SU-DHL-6 (cell line): ENCODE measurements at regions not wholly inside any gene's neighbourhood (a gene's known extent, or its start where the extent isn't known, plus 50 kb on each side); places are given as distances from the start of the nearest gene placed in this dataset.
"Not testable (repeated sequence)": the region's sequence is repeated elsewhere in the genome, so short reads cannot be mapped to it uniquely, and the experiment has no call there.

Source experiments
- H2AFZ ChIP-seq: fragments of 200-600 bp; sonication (generic); 2 replicates; pipeline ENCODE4 v1.6.1; 2014; ENCODE audit warnings: low read depth, mild to moderate bottlenecking, moderate library complexity, mixed read lengths, antibody characterized with exemption, low read length; ENCODE audit not compliant: severe bottlenecking
- H3F3A ChIP-seq: fragments of 200-600 bp; shearing (Covaris generic); 2 replicates; pipeline ENCODE4 v1.6.0; 2016; ENCODE audit warnings: antibody characterized with exemption, mild to moderate bottlenecking; ENCODE audit not compliant: insufficient read depth
- H3K27ac ChIP-seq: fragments of 200-600 bp; sonication (generic); 2 replicates; pipeline ENCODE4 v1.5.1; 2016; ENCODE audit warnings: low read depth, mild to moderate bottlenecking, low read length, moderate library complexity, mixed read lengths
- H3K27me3 ChIP-seq: fragments of 200-600 bp; sonication (generic), shearing (Covaris generic); 2 replicates; pipeline ENCODE4 v1.6.0; 2014; ENCODE audit warnings: mild to moderate bottlenecking, low read length
- H3K36me3 ChIP-seq: fragments of 200-600 bp; sonication (generic); 2 replicates; pipeline ENCODE4 v1.6.1; 2014; ENCODE audit warnings: mild to moderate bottlenecking, low read length, mixed read lengths
- H3K4me2 ChIP-seq: fragments of 300-600, 200-600 bp; shearing (Covaris generic), sonication (generic); 2 replicates; pipeline ENCODE4 v1.6.0; 2014; ENCODE audit warnings: low read length, low read depth, mild to moderate bottlenecking; ENCODE audit not compliant: poor library complexity, severe bottlenecking
- H3K4me3 ChIP-seq: fragments of 200-600 bp; sonication (generic); 2 replicates; pipeline ENCODE4 v1.5.1; 2014; ENCODE audit warnings: antibody characterized with exemption, low read length, mild to moderate bottlenecking, mixed read lengths; ENCODE audit not compliant: insufficient read depth, poor library complexity, severe bottlenecking
- H3K79me2 ChIP-seq: fragments of 200-600 bp; sonication (generic); 2 replicates; pipeline ENCODE4 v1.6.1; 2014; ENCODE audit warnings: mild to moderate bottlenecking, low read length, moderate library complexity; ENCODE audit not compliant: insufficient read depth
- H3K9ac ChIP-seq: fragments of 200-600 bp; sonication (generic); 2 replicates; pipeline ENCODE4 v1.7.0; 2014; ENCODE audit warnings: mild to moderate bottlenecking, low read length
- H3K9me2 ChIP-seq: fragments of 200-600 bp; sonication (generic); replicated peaks from 2 replicates; pipeline ENCODE4 v1.6.1; 2014; ENCODE audit warnings: low read length; ENCODE audit not compliant: insufficient read depth
- H3K9me3 ChIP-seq: fragments of 200-600 bp; sonication (generic); 2 replicates; pipeline ENCODE4 v1.6.1; 2014; ENCODE audit warnings: low read length, mixed read lengths; ENCODE audit not compliant: insufficient read depth
- H4K20me1 ChIP-seq: fragments of 200-600 bp; sonication (generic); 2 replicates; pipeline ENCODE4 v1.6.1; 2014; ENCODE audit warnings: low read depth, mild to moderate bottlenecking, antibody characterized with exemption, low read length, moderate library complexity, mixed read lengths
- CTCF ChIP-seq: fragments of 200-600 bp; sonication (generic); IDR thresholded peaks from one replicate; pipeline ENCODE4 v1.5.1; 2017; ENCODE audit warnings: antibody characterized with exemption, mild to moderate bottlenecking, low read length, moderate library complexity; ENCODE audit not compliant: insufficient read depth, poor library complexity, severe bottlenecking
- EZH2phosphoT487 ChIP-seq: fragments of 200-600 bp; sonication (generic), shearing (Covaris generic); conservative IDR thresholded peaks from 2 replicates; pipeline ENCODE4 v1.6.1; 2018; ENCODE audit warnings: mild to moderate bottlenecking, antibody characterized with exemption, low read length, moderate library complexity, mixed read lengths

GRCh38 chr5:62812621-62813255, 234.1 kb downstream of the LRRC70 start:
- Histone ChIP-seq H3K4me3 (no peak overlapping the region), H3K4me2 (no peak overlapping the region), H3F3A (no peaks in the 10 kb centered on the region), H4K20me1 (no peaks in the 10 kb centered on the region), H3K79me2 (no peaks in the 10 kb centered on the region), H3K9me2 (no peaks in the 10 kb centered on the region), H3K27me3 (no peaks in the 10 kb centered on the region), H3K9me3 (no peaks in the 10 kb centered on the region), H3K36me3 (no peaks in the 10 kb centered on the region), H3K9ac (no peak overlapping the region), H2AFZ (no peak overlapping the region), H3K27ac (no peak overlapping the region)
- TF ChIP-seq EZH2phosphoT487 (no peak), CTCF (no peak)

GRCh38 chr5:62804819-62805218, 226.2 kb downstream of the LRRC70 start:
- H3K27ac ChIP-seq, H4K20me1 ChIP-seq, H3K9me2 ChIP-seq, H3K36me3 ChIP-seq, H3K9me3 ChIP-seq, H2AFZ ChIP-seq, H3K4me3 ChIP-seq, H3K9ac ChIP-seq, H3F3A ChIP-seq, H3K4me2 ChIP-seq, H3K27me3 ChIP-seq, H3K79me2 ChIP-seq: not testable (repeated sequence)

DNA sequence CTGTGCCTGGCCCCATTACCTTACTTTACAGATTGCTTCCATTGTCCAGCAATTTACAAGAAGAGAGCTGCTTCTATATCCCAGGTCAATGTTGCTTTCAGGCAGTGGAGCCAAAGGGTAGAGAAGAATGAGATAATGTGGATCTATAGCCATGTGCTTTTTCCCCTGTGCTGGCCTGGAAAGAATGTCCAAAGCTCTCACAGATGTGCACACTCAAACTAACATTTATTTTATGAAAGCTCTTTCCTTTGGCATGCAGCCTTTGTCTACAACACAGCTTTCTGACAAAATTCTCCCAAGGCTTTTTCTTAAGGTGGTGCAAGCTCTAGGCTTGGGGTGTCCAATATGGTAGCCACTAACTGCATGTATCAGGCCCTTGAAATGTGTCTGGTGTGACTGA, 217.3 kb downstream of the LRRC70 start:
- no peak overlapping the region for H3K27ac ChIP-seq
- no peak overlapping the region for H2AFZ ChIP-seq
- H3K9ac ChIP-seq: no peak overlapping the region
- H3K4me2 ChIP-seq: no peak overlapping the region
- TF ChIP-seq EZH2phosphoT487 (no peak), CTCF (no peak)
- no peaks in the 10 kb centered on the region for H3F3A ChIP-seq
- no peaks in the 10 kb centered on the region for H3K9me3 ChIP-seq
- no peaks in the 10 kb centered on the region for H3K79me2 ChIP-seq
- H3K9me2 ChIP-seq: no peaks in the 10 kb centered on the region
- no peaks in the 10 kb centered on the region for H3K36me3 ChIP-seq
- no peaks in the 10 kb centered on the region for H3K27me3 ChIP-seq
- no peak overlapping the region for H3K4me3 ChIP-seq
- no peaks in the 10 kb centered on the region for H4K20me1 ChIP-seq

DNA sequence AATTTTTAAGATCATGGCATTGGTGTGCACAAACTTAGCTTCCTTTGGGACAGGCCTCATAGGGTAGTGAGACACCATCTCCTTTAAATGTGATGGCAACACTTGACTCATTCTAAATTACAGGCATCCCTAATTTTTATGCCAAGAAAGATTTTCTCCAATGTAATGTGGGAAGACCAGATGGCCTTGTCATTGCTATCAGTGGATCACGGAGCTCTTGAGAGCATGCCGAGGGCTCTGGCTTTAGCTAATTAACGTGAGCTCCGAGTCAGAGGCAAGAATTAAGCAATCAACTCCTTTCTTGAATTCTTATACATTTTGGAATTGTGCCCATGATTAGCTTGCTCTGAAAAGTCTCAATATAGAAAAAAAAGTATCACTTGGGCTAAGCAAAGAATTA, 215.8 kb downstream of the LRRC70 start:
- TF ChIP-seq CTCF: no peak
- no peak for TF ChIP-seq EZH2phosphoT487
- Histone ChIP-seq H3K27me3 (no peaks in the 10 kb centered on the region), H3K4me3 (no peak overlapping the region), H3K9ac (no peak overlapping the region), H3K9me2 (no peaks in the 10 kb centered on the region), H2AFZ (no peak overlapping the region), H3K27ac (no peak overlapping the region), H3K4me2 (no peak overlapping the region), H3F3A (no peaks in the 10 kb centered on the region), H3K9me3 (no peaks in the 10 kb centered on the region), H4K20me1 (no peaks in the 10 kb centered on the region), H3K79me2 (no peaks in the 10 kb centered on the region), H3K36me3 (no peaks in the 10 kb centered on the region)
